CD4-positive, alpha-beta T cell treated with Interleukin-4 for 4 hours (primary cell): ENCODE measurements at regions not wholly inside any gene's neighbourhood (a gene's known extent, or its start where the extent isn't known, plus 50 kb on each side); places are given as distances from the start of the nearest gene placed in this dataset.
"Not testable (repeated sequence)": the region's sequence is repeated elsewhere in the genome, so short reads cannot be mapped to it uniquely, and the experiment has no call there.

ENCODE experiments used
- DNase-seq: peaks from one replicate; pipeline ENCODE4 v3.0.0-alpha.2; 2020

DNA sequence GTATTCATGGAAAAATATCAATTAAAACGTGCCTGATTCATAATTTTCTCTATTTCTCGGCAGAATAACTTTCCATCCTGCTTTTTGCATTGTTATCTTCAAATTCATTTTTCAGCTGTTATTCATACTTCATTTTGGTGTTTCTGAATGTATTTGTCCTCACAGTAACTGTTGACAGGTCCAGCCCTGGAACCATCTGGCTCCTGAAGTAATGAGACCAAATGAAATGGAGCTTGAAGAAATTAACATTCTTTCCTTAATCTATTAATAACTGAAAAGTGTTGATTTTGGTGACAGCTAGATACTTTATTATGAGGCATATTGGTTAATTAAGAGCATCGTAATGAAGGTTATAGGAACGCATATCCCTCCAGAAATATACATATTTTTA is 257.0 kb upstream of the MINDY3 start:
- no peak for DNase-seq

DNA sequence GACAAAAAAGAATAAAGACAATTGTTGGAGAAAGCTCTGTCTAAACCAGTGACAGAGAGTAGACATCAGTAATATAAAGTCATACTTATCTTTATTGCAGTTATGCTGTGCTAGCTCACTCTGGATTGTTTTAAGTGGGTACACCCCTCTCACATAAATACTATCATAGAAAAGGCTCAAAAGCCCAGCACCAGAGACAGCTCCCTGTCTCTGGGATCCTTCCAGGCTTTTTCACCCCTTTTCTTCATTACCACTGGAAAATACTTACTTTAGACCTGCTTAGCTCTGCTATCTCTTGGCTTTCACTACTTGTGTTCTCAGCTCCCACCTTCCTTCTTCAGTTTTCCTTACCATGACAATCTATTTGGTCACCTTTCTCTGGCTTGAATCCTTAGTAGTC is 259.1 kb upstream of the MINDY3 start:
- no peak for DNase-seq

DNA sequence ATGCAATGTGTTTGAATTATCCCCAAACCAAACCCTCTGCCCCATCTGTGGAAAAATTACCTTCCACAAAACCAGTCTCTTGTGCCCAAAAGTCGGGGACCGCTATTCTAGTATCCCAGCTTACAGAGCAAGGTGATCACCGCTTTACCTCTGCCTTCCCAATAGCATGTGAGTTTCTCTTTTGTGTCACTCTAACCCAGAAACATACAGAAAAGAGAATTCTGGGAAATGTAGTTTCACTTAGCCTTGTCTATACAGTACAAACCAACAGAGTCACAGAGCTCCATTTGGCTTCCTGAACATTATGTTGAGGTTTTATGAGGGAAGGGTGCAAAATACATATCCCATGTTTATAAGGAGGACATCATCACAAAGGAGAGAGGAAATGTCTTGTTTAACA is 260.3 kb upstream of the MINDY3 start:
- no peak for DNase-seq

DNA sequence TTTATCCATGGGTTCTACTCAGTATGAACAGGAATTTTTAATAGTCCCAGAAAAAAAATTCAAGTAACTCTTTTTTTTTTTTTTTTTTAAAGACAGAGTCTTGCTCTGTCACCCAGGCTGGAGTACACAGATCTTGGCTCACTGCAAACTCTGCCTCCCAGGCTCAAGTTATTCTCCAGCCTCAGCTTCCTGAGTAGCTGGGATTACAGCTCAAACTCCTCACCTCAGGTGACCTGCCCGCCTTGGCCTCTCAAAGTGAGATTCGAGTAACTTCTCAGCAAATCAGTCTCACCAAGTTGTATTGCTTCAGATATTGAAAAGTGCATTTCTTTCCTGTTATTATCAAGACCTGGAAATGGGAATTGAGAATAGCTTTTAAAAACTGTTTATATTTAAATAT is 281.2 kb upstream of the MINDY3 start:
- no peak for DNase-seq

DNA sequence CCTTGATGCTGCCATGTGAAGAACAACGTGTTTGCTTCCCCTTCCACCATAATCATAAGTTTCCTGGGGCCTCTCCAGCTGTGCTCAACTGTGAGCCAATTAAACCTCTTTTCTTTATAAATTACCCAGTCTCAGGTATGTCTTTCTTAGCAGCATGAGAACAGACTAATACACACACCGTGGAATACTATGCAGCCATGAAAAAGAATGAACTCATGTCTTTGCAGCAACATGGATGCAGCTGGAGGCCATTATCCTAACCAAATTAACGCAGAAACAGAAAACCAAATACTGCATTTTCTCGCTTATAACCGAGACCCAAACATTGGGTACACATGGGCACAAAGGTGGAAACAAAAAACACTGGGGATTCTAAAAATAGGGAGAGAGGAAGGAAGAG is 286.7 kb upstream of the MINDY3 start:
- no peak for DNase-seq

DNA sequence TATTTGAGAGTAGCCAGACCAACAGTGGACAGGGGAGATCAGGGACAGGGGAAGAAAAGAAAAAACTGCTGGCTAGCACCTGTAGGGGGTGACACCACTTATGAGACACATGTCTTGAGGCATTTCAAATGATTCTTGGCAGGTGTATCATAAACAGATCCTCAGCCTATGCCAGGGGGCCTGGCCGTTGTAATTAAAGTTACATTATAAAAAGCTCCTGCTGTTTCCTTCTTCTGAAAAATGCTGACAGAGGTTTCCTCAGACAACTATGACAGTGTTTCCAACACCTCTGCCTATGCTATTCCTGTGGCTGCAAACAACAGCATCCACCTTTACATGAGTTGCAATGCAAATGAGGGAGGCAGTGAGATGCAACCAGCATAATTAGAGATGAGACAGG is 281.0 kb upstream of the PTER start:
- no peak for DNase-seq

DNA sequence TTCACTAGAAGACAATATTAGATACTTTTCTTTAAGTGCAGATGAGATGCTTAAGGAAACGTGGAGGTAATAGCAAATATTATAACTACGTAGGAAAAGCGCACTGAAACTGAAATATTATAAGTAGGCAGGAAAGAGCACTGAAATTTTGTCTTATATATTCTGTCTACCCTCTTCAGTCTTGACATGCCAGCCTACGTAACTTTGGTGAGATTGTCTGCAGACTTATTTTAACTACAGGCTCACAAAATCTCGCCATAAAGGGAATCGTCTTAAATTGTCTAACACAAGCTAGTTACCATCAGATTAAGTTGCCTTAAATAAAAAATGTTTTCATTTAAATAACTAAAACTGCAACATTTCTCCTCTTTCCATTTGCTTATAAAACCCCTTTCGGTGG is 280.1 kb upstream of the PTER start:
- DNase-seq = no peak

DNA sequence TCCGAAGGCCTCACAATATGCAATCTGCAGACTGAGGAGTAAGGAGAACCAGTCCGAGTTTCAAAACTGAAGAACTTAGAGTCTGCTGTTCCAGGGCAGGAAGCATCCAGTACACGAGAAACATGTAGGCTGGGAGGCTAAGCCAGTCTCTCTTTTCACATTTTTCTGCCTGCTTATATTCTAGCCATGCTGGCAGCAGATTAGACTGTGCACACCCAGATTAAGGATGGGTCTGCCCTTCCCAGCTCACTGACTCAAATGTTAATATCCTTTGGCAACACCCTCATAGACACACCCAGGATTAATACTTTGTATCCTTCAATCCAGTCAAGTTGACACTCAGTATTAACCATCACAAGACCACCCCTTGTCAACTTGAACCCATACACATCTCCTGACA is 271.7 kb upstream of the PTER start:
- DNase-seq = not testable (repeated sequence)

DNA sequence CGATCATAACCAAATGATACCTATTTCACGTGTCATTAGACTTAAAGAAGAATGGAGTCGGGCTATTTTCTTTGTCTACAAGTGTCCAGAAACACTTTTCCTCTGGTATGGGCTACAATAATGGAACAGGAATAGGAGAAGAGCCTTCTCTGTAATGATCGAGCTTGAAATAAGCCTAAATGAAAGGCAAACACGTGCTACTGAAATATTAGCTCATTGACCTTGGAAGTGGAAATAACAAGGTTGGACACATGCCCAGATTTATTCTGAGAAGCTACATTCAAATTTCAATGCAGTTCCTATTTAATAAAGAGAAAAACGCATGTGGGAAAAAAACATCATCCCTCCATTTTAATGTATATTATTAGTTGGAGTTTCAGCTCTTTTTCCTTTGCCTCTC is 254.7 kb upstream of the PTER start:
- no peak for DNase-seq

DNA sequence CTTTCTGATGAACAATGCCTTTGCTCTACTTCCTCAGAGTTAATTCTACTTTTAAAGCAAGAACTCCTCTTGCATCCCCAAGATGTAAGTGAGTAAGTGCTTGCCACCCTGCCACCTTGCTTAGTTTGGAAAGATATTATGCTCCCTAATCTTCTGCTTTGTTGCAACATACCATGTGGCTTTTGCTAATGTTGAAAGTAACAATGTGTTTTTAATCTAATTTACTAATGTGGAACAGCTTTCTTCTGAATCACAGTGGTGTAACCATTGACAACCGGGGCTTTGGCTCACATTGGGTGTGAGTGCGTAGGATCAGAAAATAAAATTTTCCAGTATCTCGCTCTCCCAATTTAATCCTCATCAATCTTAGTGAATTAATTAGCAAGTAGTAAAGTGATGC is 254.1 kb upstream of the PTER start:
- no peak for DNase-seq

DNA sequence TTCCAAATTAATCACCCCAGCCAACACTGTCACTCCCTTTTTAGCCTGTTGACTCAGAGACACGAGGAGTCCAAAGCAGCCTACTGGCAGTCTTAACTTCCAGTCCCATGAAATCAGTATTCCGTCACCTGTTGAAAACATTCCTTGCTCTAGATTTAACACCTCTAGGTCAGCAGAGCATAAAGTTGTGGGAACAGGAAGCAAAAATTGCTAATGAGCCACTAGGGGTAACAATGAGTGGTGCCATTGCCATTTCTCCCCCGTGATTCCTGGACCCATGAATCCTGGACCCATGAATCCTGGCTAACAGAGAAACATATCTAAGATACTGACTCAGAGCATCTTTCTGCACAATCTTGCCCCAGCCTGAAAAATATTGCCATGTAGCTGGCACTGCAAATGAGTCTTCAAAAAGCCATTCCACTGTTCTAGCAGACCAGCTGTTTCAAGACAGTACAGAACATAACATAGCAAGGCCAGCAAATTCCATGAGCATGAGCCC is 252.7 kb upstream of the PTER start:
- DNase-seq = no peak

DNA sequence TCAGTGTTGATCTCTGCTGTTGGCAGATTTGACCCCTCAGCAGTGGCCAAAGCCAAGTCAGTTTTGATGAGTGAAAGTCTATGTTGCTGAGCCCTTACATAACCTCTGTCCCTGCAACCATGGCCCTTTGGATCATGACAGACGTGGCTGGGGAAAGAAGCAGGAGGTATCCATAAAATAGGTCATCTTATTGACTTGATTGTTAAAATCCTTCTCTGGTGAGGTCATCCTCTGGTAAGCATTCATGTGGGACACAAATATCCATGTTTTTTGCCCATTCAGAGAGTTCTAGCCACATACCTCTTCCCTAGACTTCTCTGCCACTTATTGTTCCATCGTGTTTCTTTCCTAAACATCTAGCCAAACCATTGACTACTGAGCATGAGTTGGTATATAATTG is 251.9 kb upstream of the PTER start:
- no peak for DNase-seq

DNA sequence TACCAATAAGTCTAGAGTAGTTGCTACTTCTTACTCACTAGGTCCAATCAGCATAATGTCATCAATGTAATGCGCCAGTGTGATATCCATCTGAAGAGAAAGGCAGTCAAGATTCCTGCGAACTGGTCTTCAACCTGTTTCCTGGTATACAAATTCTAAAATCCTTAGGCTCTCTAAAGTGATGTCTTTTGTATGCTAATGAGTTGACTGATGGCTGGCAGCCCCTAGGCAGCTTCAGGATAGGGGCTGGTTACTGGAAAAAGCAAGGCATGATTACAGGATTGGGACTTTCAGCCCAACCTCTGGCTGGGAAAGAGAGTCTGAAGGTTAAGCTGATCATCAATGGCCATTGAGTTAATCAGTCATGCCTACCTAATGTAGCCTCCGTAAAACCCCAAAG is 250.2 kb upstream of the PTER start:
- no peak for DNase-seq

DNA sequence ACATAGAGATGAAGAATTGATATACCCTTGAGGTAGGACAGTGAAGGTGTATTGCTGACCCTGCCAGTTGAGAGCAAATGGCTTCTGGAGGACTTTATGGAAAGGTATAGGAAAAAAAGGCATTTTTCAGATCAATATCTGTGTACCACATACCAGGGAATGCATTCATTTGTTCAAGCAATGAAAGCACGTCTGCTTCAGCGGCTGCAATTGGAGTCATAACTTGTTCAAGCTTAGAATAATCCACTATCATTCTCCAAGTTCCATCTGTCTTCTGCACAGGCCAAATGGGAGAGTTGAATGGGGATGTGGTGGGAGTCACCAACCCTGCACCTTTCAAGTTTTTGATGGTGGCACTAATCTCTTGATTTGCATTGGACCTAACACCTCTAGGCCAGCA is 249.6 kb upstream of the PTER start:
- DNase-seq = no peak

DNA sequence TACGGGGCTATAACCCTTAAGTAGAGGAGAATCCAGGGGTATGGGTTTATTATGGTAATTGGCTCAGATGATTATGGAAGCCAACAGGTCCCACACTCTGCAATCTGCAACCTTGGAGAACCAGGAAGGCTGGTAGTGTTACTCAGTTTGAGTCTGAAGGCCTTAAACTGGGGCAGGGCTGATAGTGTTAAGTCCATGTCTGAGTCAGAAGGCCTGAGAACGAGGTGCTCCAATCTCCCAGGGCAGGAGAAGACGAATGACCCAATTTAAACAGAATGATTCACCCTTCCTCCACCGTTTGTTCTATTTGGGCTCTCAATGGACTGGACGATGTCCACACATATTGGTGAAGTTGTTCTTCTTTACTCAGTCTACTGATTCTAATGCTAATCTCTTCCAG is 244.5 kb upstream of the PTER start:
- DNase-seq = no peak

DNA sequence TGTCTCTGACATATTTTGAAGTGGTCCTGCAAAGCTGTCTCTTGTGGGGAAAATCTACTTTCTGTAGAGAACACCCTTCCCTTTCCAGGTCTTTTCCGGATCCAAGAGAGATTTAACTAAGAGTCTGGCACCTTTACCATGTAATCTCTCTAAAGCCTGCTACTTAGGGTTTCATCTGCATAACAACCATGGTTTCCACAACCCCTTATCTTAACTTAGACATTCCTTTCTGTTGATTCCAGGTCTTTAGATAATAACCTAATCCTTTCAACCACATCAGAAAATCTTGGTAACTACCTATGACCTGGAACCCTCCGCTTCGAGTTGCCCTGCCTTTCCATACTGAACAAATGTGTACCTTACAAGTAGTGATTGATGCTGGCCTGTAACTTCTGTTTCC is 243.6 kb upstream of the PTER start:
- DNase-seq = no peak

DNA sequence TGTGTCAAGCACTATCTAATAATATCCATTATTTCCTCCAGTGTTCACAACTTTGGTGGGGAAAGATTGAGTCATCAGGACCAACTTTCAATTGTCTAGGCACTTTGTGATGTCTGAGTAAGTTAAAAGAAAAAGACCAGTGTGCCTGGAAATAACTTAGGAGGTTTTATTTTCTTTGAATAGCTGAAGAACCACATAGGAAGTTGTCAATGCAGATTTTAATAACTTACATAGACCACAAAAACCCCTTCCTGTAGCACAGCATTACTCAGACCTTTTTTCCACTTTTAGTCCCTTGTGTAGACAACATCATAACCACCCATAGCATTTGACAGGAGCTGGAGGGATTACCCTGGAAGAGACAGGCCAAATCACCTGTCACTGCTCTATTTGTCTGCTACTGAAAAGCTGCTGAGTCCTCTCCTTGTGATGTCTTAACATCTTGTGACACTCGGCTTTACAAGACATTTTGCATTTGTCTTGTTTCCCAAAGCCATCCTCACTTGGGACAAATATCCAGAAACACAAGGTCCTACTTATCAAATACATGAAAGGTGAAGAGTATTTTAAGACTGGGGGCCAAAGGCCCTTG is 241.5 kb upstream of the PTER start:
- DNase-seq = no peak

DNA sequence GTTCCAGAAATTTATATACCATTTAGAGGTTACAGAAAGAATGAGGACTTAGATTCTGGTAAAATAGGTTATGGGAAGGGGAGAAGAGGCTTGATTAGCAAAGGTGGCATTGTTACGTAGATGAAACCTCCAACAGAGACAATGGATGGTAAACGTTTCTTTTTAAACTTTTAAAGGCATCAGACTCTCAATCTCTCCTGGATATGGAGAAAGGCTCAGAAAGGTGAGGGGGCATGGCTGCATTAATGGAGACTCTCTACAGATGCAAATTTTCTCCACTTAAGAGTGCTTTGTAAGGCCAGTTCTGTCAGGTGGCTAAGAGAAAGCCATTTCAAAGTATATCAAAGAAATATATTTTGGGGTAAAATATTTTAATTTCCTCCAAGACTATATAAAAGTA is 240.9 kb upstream of the PTER start:
- no peak for DNase-seq

DNA sequence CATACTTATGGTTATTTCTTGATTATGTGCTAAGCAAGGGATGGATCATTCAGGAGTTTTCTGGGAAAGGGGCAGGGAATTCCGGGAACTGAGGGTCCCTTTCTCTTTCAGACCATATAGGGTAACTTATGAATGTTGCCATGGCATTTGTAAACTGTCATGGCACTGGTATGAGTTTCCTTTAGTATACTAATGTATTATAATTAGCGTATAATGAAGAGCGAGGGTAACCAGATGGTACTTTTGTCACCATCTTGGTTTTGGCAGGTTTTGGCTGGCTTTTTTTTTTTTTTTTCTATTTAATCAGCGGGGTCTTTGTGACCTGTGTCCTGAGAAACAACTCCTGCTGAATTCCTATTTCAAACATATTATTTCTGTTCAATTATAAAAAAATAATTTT is 237.6 kb upstream of the PTER start:
- no peak for DNase-seq

DNA sequence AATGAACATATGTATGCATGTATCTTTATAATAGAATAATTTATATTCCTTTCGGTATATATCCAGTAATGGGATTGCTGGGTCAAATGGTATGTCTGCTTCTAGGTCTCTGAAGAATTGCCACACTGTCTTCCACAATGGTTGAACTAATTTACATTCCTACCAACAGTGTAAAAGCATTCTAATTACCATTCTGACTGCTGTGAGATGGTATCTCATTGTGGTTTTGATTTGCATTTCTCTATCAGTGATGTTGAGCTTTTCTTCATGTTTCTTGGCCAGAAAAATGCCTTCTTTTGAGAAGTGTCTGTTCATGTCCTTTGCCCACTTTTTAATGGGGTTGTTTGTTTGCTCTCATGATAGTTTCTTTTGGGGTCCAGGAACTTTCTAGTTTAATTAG is 213.2 kb upstream of the PTER start:
- not testable (repeated sequence) for DNase-seq

DNA sequence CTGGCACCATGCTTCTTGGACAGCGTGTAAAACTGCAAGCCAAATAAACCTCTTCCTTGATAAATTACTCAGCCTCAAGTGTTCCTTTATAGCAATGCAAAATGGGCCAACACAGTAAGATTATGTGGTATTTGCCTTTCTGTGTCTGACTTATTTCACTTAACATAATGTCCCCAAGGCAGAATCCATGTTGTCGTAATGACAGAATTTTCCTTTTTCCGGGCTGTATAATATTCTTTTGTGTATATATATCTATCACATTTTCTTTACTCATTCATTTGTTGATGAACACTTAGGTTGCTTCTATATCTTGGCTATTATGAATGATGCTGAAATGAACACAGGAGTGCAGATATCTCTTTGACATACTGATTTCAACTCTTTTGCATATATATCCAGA is 209.1 kb upstream of the PTER start:
- no peak for DNase-seq

DNA sequence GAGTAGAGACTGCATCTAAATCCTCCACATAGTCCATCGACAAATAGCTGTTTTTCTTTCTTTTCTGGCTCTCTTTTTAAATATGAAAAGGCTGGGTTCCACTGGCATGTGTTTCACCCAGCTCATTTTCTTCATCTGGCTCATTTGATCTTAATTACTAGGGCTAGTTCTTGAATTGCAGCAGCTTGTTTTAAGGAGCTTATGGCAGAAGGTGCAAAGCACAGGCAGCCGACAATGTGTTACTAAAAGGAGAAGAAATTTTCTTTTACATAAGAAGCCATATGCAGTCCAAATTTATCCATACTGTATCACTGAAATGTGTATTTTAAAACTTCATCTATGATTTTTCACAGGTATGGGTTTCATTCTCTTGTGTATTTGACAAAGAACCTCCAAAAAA is 205.6 kb upstream of the PTER start:
- DNase-seq = no peak

DNA sequence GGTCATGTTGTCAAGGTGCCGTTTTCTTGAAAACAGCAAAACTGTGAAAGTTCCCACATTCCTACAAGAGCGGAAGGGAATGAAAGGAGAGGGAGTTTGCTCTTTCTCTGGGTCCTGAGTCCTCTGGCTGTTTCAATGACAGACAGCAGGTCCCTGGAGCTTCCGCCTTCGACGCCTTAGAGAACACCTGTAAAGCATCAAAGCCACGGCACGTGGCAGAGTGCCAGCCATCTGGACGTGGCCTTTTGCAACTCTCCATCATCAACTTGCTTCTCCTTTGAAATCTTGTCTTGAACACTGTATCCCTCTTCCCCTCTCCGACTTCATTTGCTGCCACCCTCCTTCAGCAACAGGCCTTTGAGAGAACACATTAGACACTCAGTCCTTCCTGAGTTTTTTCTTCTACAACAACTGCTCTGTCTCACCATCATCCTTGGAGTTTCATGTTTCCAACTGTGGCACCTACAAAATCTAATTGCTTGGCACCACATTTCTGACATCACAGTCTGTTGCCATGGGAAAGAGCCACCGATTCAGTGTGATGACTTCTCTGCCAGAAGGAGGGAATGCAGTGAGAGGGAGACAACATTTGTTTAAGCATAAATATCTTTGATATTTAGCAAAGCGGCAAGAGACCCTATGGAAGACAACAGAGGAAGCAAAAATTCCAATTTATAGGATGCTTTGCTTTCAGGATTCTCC is 204.9 kb upstream of the PTER start:
- DNase-seq = no peak

DNA sequence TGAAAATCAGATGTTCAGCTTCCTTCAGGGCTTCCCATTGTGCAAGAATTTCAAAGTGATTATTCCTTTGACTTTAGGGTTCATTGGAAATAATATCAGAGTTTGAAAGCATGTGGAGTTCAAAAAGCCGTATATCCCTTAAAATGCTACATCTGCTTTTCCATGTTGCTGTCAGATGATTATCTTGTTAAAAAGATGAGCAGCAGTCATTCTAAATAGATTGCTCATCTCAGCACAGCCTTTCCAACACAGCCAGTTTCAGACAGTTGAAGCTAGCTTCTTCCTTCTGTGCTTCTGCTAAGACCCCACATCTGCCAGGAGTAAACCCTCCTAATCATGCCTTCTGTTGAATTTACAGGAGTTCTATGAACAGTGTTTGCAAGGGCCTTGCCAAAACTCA is 204.4 kb upstream of the PTER start:
- no peak for DNase-seq

DNA sequence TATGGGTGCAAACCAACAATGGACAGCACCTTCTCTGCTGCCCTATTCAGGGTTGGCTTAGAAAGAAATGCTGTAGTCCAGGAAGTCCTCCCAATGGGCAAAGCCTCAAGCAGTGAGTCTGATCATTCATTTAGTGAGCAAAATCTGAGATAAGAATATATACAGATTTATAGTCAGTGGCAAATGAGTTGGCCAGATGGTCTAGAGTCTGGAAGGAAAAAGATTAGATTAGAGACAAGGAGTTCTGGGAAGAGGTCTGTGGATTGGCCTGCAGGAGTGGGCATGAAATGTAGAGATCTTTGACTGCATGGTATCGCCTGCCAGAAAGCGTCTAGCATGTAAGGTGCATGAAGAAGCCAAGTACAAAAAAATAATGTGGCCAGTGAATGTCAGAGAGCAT is 201.9 kb upstream of the PTER start:
- no peak for DNase-seq
